HEK293T (cell line): ENCODE measurements at regions not wholly inside any gene's neighbourhood (a gene's known extent, or its start where the extent isn't known, plus 50 kb on each side); places are given as distances from the start of the nearest gene placed in this dataset.

Experiments
- ARNT ChIP-seq: fragments of 450-650 bp; IDR thresholded peaks from 2 replicates; pipeline ENCODE4 v1.6.1; 2017; ENCODE audit warnings: mild to moderate bottlenecking
- CTBP1 ChIP-seq: fragments of 450-650 bp; IDR thresholded peaks from 2 replicates; pipeline ENCODE4 v1.6.1; 2016; ENCODE audit warnings: borderline replicate concordance
- NFRKB ChIP-seq: fragments of 450-650 bp; IDR thresholded peaks from 2 replicates; pipeline ENCODE4 v1.6.1; 2016; ENCODE audit warnings: mild to moderate bottlenecking, moderate library complexity
- PKNOX1 ChIP-seq: fragments of 450-650 bp; IDR thresholded peaks from 2 replicates; pipeline ENCODE4 v1.6.1; 2016
- SP1 ChIP-seq: fragments of 450-650 bp; IDR thresholded peaks from 2 replicates; pipeline ENCODE4 v1.6.1; 2017
- SUZ12 ChIP-seq: fragments of 450-650 bp; IDR thresholded peaks from 2 replicates; pipeline ENCODE4 v1.6.1; 2016; ENCODE audit warnings: mild to moderate bottlenecking
- TARDBP ChIP-seq: fragments of 450-650 bp; IDR thresholded peaks from 2 replicates; pipeline ENCODE4 v1.6.1; 2016

- TF ChIP-seq SP1: no peak
- TF ChIP-seq NFRKB: no peak
- TF ChIP-seq SUZ12: no peak
- TF ChIP-seq CTBP1: no peak
- TF ChIP-seq ARNT: no peak
- no peak for TF ChIP-seq TARDBP
- TF ChIP-seq PKNOX1: no peak
Measured at GRCh38 chr7:115672024-115672423, 358.5 kb downstream of the TFEC start.
